HEK293 (cell line): ENCODE measurements at regions not wholly inside any gene's neighbourhood (a gene's known extent, or its start where the extent isn't known, plus 50 kb on each side); places are given as distances from the start of the nearest gene placed in this dataset.

Source experiments
- CTCF ChIA-PET: fragments of 350-600 bp; formaldehyde crosslinking; extraction: SDS; loops from one replicate; lab custom pipeline; 2021; ENCODE audit warnings: antibody characterized with exemption; lab: Yijun Ruan, JAX
- POLR2A ChIA-PET: fragments of 300-600 bp; formaldehyde crosslinking; extraction: SDS; loops from one replicate; lab custom pipeline; 2020; ENCODE audit warnings: antibody characterized with exemption, inconsistent platforms; lab: Yijun Ruan, JAX
- H3K27ac ChIP-seq: fragments of 200-500 bp; sonication (Bioruptor generic); 2 replicates; pipeline ENCODE4 v1.5.1; 2014; ENCODE audit warnings: low read depth, low read length, control low read depth, inconsistent platforms; ENCODE audit errors: extremely low read depth
- H3K36me3 ChIP-seq, 2 experiments: fragments of 200-500 bp in 1 of 2; sonication (Bioruptor generic) in 1 of 2; 1 replicate in 1 of 2; 2 replicates in 1 of 2; pipeline ENCODE4 v1.5.1; 2014 to 2017; ENCODE audit warnings: inconsistent platforms in 2 of 2, low read length in 2 of 2; ENCODE audit not compliant: control insufficient read depth in 2 of 2, insufficient read depth in 1 of 2
- H3K4me1 ChIP-seq: fragments of 200-500 bp; sonication (Bioruptor generic); 2 replicates; pipeline ENCODE4 v1.5.1; 2014; ENCODE audit warnings: mild to moderate bottlenecking, low read length, inconsistent platforms; ENCODE audit not compliant: control insufficient read depth, insufficient read depth
- H3K4me3 ChIP-seq: 2 replicates; pipeline ENCODE4 v1.5.1; 2011; ENCODE audit warnings: low read depth, mild to moderate bottlenecking, control low read depth, low read length, moderate library complexity
- H3K9me3 ChIP-seq: fragments of 200-500 bp; sonication (Bioruptor generic); 2 replicates; pipeline ENCODE4 v1.5.1; 2014; ENCODE audit warnings: low read depth, low read length, inconsistent platforms; ENCODE audit not compliant: control insufficient read depth, insufficient read depth
- KLF1 ChIP-seq: fragments of 450-650 bp; formaldehyde crosslinking; IDR thresholded peaks from 2 replicates; pipeline ENCODE4 v1.5.1; 2016; ENCODE audit warnings: missing biosample characterization, missing genetic modification characterization
- KLF10 ChIP-seq: fragments of 450-650 bp; IDR thresholded peaks from 2 replicates; pipeline ENCODE4 v1.5.1; 2018; ENCODE audit warnings: missing biosample characterization, mild to moderate bottlenecking, missing genetic modification characterization
- MYNN ChIP-seq: fragments of 450-650 bp; formaldehyde crosslinking; IDR thresholded peaks from 2 replicates; pipeline ENCODE4 v1.5.1; 2016; ENCODE audit warnings: missing biosample characterization, missing genetic modification characterization, borderline replicate concordance
- MZF1 ChIP-seq: fragments of 450-650 bp; formaldehyde crosslinking; IDR thresholded peaks from 2 replicates; pipeline ENCODE4 v1.5.1; 2017; ENCODE audit warnings: missing biosample characterization, missing genetic modification characterization, borderline replicate concordance
- SCRT1 ChIP-seq: fragments of 450-650 bp; formaldehyde crosslinking; IDR thresholded peaks from 2 replicates; pipeline ENCODE4 v1.5.1; 2016; ENCODE audit warnings: missing biosample characterization, missing genetic modification characterization, borderline replicate concordance
- WT1 ChIP-seq: fragments of 450-650 bp; formaldehyde crosslinking; IDR thresholded peaks from 2 replicates; pipeline ENCODE4 v1.5.1; 2016; ENCODE audit warnings: missing biosample characterization, missing genetic modification characterization
- ZFP3 ChIP-seq: fragments of 450-650 bp; formaldehyde crosslinking; IDR thresholded peaks from 2 replicates; pipeline ENCODE4 v1.5.1; 2016; ENCODE audit warnings: low read depth, missing biosample characterization, missing genetic modification characterization
- ZNF114 ChIP-seq: fragments of 450-650 bp; formaldehyde crosslinking; IDR thresholded peaks from 2 replicates; pipeline ENCODE4 v1.5.0; 2017; ENCODE audit warnings: missing biosample characterization, missing genetic modification characterization
- ZNF155 ChIP-seq: fragments of 450-650 bp; formaldehyde crosslinking; IDR thresholded peaks from 2 replicates; pipeline ENCODE4 v1.5.1; 2016; ENCODE audit warnings: missing biosample characterization, missing genetic modification characterization
- ZNF157 ChIP-seq: fragments of 450-650 bp; formaldehyde crosslinking; IDR thresholded peaks from 2 replicates; pipeline ENCODE4 v1.5.1; 2016; ENCODE audit warnings: missing biosample characterization, missing genetic modification characterization
- ZNF341 ChIP-seq: fragments of 450-650 bp; formaldehyde crosslinking; IDR thresholded peaks from 2 replicates; pipeline ENCODE4; 2016; ENCODE audit warnings: low read depth, missing biosample characterization, missing genetic modification characterization
- ZNF366 ChIP-seq: fragments of 450-650 bp; formaldehyde crosslinking; conservative IDR thresholded peaks from 2 replicates; pipeline ENCODE4 v1.5.1; 2016; ENCODE audit warnings: missing biosample characterization, missing genetic modification characterization
- ZNF37A ChIP-seq: fragments of 450-650 bp; IDR thresholded peaks from 2 replicates; pipeline ENCODE4 v1.5.1; 2018; ENCODE audit warnings: missing biosample characterization, missing genetic modification characterization
- ZNF426 ChIP-seq: fragments of 450-650 bp; formaldehyde crosslinking; IDR thresholded peaks from 2 replicates; pipeline ENCODE4 v1.5.1; 2017; ENCODE audit warnings: missing biosample characterization, missing genetic modification characterization, mild to moderate bottlenecking, inconsistent platforms, moderate library complexity
- ZNF48 ChIP-seq: fragments of 450-650 bp; formaldehyde crosslinking; IDR thresholded peaks from 2 replicates; pipeline ENCODE4 v1.5.1; 2016; ENCODE audit warnings: missing biosample characterization, missing genetic modification characterization
- ZNF510 ChIP-seq: fragments of 450-650 bp; formaldehyde crosslinking; IDR thresholded peaks from 2 replicates; pipeline ENCODE4 v1.5.1; 2018; ENCODE audit warnings: mild to moderate bottlenecking, missing genetic modification characterization, missing biosample characterization; ENCODE audit not compliant: insufficient replicate concordance
- ZNF514 ChIP-seq: fragments of 450-650 bp; formaldehyde crosslinking; IDR thresholded peaks from 2 replicates; pipeline ENCODE4 v1.5.1; 2016; ENCODE audit warnings: missing biosample characterization, missing genetic modification characterization
- ZNF521 ChIP-seq: fragments of 450-650 bp; formaldehyde crosslinking; IDR thresholded peaks from 2 replicates; pipeline ENCODE4 v1.5.1; 2017; ENCODE audit warnings: missing biosample characterization, mild to moderate bottlenecking, missing genetic modification characterization
- ZNF549 ChIP-seq: fragments of 450-650 bp; IDR thresholded peaks from 2 replicates; pipeline ENCODE4 v1.5.1; 2018; ENCODE audit warnings: missing biosample characterization, missing genetic modification characterization, mild to moderate bottlenecking, inconsistent platforms, moderate library complexity
- ZNF596 ChIP-seq: fragments of 450-650 bp; IDR thresholded peaks from 2 replicates; pipeline ENCODE4 v1.5.0; 2018; ENCODE audit warnings: missing biosample characterization, mild to moderate bottlenecking, missing genetic modification characterization, moderate library complexity
- ZNF654 ChIP-seq: fragments of 450-650 bp; formaldehyde crosslinking; IDR thresholded peaks from 2 replicates; pipeline ENCODE4 v1.5.1; 2016; ENCODE audit warnings: low read depth, missing biosample characterization, missing genetic modification characterization
- ZNF660 ChIP-seq: fragments of 450-650 bp; IDR thresholded peaks from 2 replicates; pipeline ENCODE4 v1.5.1; 2018; ENCODE audit warnings: missing biosample characterization, mild to moderate bottlenecking, missing genetic modification characterization
- ZNF670 ChIP-seq: fragments of 450-650 bp; formaldehyde crosslinking; IDR thresholded peaks from 2 replicates; pipeline ENCODE4 v1.5.1; 2016; ENCODE audit warnings: missing biosample characterization, missing genetic modification characterization, low read depth
- ZNF785 ChIP-seq: fragments of 450-650 bp; formaldehyde crosslinking; IDR thresholded peaks from 2 replicates; pipeline ENCODE4 v1.5.1; 2016; ENCODE audit warnings: missing biosample characterization, missing genetic modification characterization
- ZXDB ChIP-seq: fragments of 450-650 bp; formaldehyde crosslinking; IDR thresholded peaks from 2 replicates; pipeline ENCODE4 v1.5.1; 2016; ENCODE audit warnings: missing biosample characterization, missing genetic modification characterization
- TF ChIP-seq, protein P1 (sequence below): fragments of 450-650 bp; formaldehyde crosslinking; IDR thresholded peaks from 2 replicates; pipeline ENCODE4 v1.5.1; 2017; ENCODE audit warnings: missing biosample characterization, missing genetic modification characterization

DNA sequence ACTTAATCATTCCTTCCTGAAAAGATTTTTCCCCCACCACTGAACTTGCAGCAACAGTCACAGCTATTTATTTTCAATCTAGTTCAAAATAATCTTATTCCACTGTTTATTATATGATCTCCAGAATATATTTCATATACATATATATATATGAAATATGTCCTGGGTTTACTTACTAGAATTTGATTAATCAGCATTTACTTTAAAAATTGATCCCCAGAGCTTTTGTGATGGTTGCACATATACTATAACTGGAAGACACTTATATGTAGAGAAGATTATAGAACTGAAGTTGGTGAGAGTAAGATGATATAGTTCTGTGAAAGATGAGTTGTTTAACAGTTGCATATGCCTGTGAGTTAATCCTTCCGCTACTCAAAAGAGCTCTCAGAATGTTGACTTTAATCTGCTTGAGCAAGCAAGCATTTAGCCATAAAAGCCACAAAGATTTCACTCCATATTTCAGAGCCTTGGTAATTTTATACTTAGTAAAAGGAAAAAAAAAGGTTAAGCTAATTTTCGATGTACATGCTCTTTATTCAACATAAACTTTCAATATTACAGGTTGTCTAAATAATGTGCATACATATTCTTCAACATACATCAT, 399.3 kb upstream of the CDH9 start (continued):
- TF ChIP-seq, protein P1, sequence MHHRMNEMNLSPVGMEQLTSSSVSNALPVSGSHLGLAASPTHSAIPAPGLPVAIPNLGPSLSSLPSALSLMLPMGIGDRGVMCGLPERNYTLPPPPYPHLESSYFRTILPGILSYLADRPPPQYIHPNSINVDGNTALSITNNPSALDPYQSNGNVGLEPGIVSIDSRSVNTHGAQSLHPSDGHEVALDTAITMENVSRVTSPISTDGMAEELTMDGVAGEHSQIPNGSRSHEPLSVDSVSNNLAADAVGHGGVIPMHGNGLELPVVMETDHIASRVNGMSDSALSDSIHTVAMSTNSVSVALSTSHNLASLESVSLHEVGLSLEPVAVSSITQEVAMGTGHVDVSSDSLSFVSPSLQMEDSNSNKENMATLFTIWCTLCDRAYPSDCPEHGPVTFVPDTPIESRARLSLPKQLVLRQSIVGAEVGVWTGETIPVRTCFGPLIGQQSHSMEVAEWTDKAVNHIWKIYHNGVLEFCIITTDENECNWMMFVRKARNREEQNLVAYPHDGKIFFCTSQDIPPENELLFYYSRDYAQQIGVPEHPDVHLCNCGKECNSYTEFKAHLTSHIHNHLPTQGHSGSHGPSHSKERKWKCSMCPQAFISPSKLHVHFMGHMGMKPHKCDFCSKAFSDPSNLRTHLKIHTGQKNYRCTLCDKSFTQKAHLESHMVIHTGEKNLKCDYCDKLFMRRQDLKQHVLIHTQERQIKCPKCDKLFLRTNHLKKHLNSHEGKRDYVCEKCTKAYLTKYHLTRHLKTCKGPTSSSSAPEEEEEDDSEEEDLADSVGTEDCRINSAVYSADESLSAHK (tag by site-specific recombination), result no peak
- TF ChIP-seq ZNF37A (no peak), MYNN (tag by site-specific recombination) (no peak), ZNF114 (tag by site-specific recombination) (no peak)

DNA sequence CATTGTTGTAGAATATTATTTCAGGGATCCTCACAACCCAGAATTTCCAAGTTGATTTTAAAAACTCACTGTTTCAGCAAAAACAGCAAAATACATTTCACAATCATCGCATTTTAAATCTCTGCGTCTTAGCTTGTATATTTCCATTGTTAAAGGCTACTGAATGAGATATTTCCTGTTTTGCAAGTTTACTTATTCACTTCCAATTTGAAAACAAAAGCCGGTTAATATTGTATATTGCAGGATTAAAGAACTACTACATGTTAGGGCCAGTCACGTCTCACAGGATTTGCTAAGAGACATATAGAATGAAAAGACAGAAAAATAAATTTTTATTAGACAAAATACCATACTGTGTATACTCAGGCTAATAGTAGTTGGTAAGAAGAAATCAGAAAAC, 395.9 kb upstream of the CDH9 start:
- CTCF ChIA-PET, result no interaction called here
- Histone ChIP-seq H3K27ac (no peak overlapping the region), H3K4me1 (no peaks in the 10 kb centered on the region), H3K9me3 (no peaks in the 10 kb centered on the region), H3K4me3 (no peak overlapping the region), H3K36me3 (no peaks in the 10 kb centered on the region)
- TF ChIP-seq WT1 (tag by site-specific recombination) (no peak), ZNF549 (no peak), ZNF48 (tag by site-specific recombination) (no peak), ZNF521 (tag by site-specific recombination) (no peak)
- POLR2A ChIA-PET, result no interaction called here

DNA sequence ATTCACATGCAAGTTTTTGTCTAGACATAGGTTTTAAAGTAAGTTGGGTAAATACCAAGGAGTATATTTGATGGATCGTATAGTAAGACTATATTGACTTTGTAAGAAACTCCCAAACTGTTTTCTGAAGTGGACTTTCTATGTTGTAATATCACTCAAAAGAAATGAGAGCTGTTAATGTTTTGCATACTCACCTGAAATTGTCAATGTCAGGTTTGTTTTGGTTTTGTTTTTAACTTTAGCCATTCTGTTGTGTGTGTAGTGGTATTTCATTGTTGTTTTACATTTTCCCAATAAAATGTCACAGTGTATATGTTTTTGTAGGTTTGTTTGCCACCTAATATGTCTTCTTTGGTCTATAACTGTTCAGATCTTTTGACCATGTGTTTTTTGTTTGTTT, 375.7 kb upstream of the CDH9 start:
- H3K36me3 ChIP-seq, result no peaks in the 10 kb centered on the region
- TF ChIP-seq SCRT1 (tag by site-specific recombination) (no peak), ZNF510 (tag by site-specific recombination) (no peak), ZNF660 (no peak)
- CTCF ChIA-PET, result no interaction called here
- no peak overlapping the region for H3K4me3 ChIP-seq
- H3K27ac ChIP-seq, result no peak overlapping the region
- POLR2A ChIA-PET, result no interaction called here
- no peaks in the 10 kb centered on the region for H3K9me3 ChIP-seq
- no peaks in the 10 kb centered on the region for H3K4me1 ChIP-seq

DNA sequence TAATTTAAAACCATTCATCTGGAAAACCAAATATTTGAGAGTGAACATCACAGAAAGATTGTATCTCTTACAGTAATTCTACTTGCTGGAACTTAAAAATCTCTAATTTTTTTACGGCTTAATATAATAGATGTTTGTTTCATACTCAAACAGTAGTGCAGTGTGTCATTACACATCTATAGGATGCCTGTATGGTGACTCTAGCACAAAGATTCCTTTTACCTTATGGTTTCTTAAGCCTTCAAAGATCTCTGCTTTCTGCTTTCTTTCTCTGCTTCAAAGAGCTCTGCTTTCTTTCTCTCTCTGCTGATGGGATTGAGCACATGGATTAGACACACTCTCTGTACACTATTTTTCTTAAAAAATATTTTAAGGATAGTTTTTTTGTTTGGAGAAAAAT, 374.0 kb upstream of the CDH9 start:
- H3K27ac ChIP-seq, result no peak overlapping the region
- no peaks in the 10 kb centered on the region for H3K9me3 ChIP-seq
- H3K4me3 ChIP-seq, result no peak overlapping the region
- H3K4me1 ChIP-seq, result no peaks in the 10 kb centered on the region
- POLR2A ChIA-PET, result no interaction called here
- H3K36me3 ChIP-seq, result no peaks in the 10 kb centered on the region
- no peak for TF ChIP-seq ZNF157 (tag by site-specific recombination)
- no peak for TF ChIP-seq ZFP3 (tag by site-specific recombination)
- no peak for TF ChIP-seq ZNF155
- no peak for TF ChIP-seq ZNF341
- no peak for TF ChIP-seq ZNF426 (tag by site-specific recombination)
- TF ChIP-seq ZNF514, result no peak
- TF ChIP-seq KLF10, result no peak
- no peak for TF ChIP-seq ZNF596
- no peak for TF ChIP-seq ZNF654 (tag by site-specific recombination)
- TF ChIP-seq KLF1 (tag by site-specific recombination), result no peak
- no peak for TF ChIP-seq ZXDB
- no peak for TF ChIP-seq ZNF785 (tag by site-specific recombination)
- no peak for TF ChIP-seq ZNF366 (tag by site-specific recombination)
- TF ChIP-seq MZF1 (tag by site-specific recombination), result no peak
- TF ChIP-seq MYNN (tag by site-specific recombination), result no peak
- no peak for TF ChIP-seq ZNF670 (tag by site-specific recombination)
- TF ChIP-seq, all 188 proteins: peak for 0
- CTCF ChIA-PET, result interaction anchor here (0.6 kb wide), 2 partner anchors 200 to 439 kb away, joined by 3 to 4 read pairs; no protein-coding TSS in a partner anchor
